PFSK-1 (cell line): ENCODE measurements at regions not wholly inside any gene's neighbourhood (a gene's known extent, or its start where the extent isn't known, plus 50 kb on each side); places are given as distances from the start of the nearest gene placed in this dataset.

ENCODE experiments used
- FOXP2 ChIP-seq: optimal IDR thresholded peaks from 2 replicates; pipeline ENCODE3; 2011; ENCODE audit warnings: borderline replicate concordance, control low read depth, inconsistent platforms; ENCODE audit not compliant: insufficient read depth; ENCODE audit errors: extremely low read length, extremely low read depth
- POLR2AphosphoS5 ChIP-seq: IDR thresholded peaks from 2 replicates; pipeline ENCODE4 v1.6.1; 2012; ENCODE audit warnings: low read depth, mild to moderate bottlenecking, control low read depth, low read length, moderate library complexity
- REST ChIP-seq, 2 experiments: IDR thresholded peaks; 2 replicates each; pipeline versions ENCODE4 v1.6.1 to v1.8.0; 2011 to 2012; ENCODE audit warnings: low read depth in 2 of 2, low read length in 2 of 2, control low read depth in 1 of 2, inconsistent platforms in 1 of 2, mild to moderate bottlenecking in 1 of 2, moderate library complexity in 1 of 2; ENCODE audit not compliant: insufficient read depth in 1 of 2
- SIN3A ChIP-seq: IDR thresholded peaks from 2 replicates; pipeline ENCODE4 v1.6.1; 2012; ENCODE audit warnings: mild to moderate bottlenecking, low read length, moderate library complexity, borderline replicate concordance; ENCODE audit not compliant: insufficient read depth
- TAF1 ChIP-seq: IDR thresholded peaks from 2 replicates; pipeline ENCODE4 v1.6.1; 2012; ENCODE audit warnings: low read length, control low read depth, borderline replicate concordance; ENCODE audit not compliant: insufficient read depth

GRCh38 chr2:35199298-35199697, 1156.3 kb upstream of the CRIM1 start:
- TF ChIP-seq REST (IDR thresholded peaks at IDR 0.05; ENCODE audit: insufficient read depth in 1 of 2, low read depth in 2 of 2, low read length in 2 of 2) (no peak), SIN3A (no peak), FOXP2 (no peak), TAF1 (no peak), POLR2AphosphoS5 (no peak)

- no peak for TF ChIP-seq POLR2AphosphoS5
- no peak for TF ChIP-seq REST (IDR thresholded peaks at IDR 0.05; ENCODE audit: insufficient read depth in 1 of 2, low read depth in 2 of 2, low read length in 2 of 2)
- no peak for TF ChIP-seq FOXP2
- no peak for TF ChIP-seq TAF1
Observed at GRCh38 chr2:35185861-35186412, 1169.6 kb upstream of the CRIM1 start.

GRCh38 chr2:35184471-35184870, 1171.1 kb upstream of the CRIM1 start:
- TF ChIP-seq SIN3A (no peak), FOXP2 (no peak), REST (IDR thresholded peaks at IDR 0.05; ENCODE audit: insufficient read depth in 1 of 2, low read depth in 2 of 2, low read length in 2 of 2) (no peak), POLR2AphosphoS5 (no peak), TAF1 (no peak)

- TF ChIP-seq POLR2AphosphoS5: no peak
- TF ChIP-seq SIN3A: no peak
- TF ChIP-seq TAF1: no peak
- TF ChIP-seq FOXP2: no peak
- TF ChIP-seq REST (IDR thresholded peaks at IDR 0.05; ENCODE audit: insufficient read depth in 1 of 2, low read depth in 2 of 2, low read length in 2 of 2): no peak
Observed at GRCh38 chr2:35174845-35175244, 1180.7 kb upstream of the CRIM1 start.

- no peak for TF ChIP-seq POLR2AphosphoS5
- TF ChIP-seq REST (IDR thresholded peaks at IDR 0.05; ENCODE audit: insufficient read depth in 1 of 2, low read depth in 2 of 2, low read length in 2 of 2): no peak
- no peak for TF ChIP-seq TAF1
- no peak for TF ChIP-seq FOXP2
- no peak for TF ChIP-seq SIN3A
Observed at GRCh38 chr2:35172687-35173086, 1182.9 kb upstream of the CRIM1 start.
